ENCODE measurements at regions not wholly inside any gene's neighbourhood (a gene's known extent, or its start where the extent isn't known, plus 50 kb on each side); places are given as distances from the start of the nearest gene placed in this dataset.

GRCh38 chr16:50861970-50862411 lies 120.1 kb downstream of the CYLD start:
- peaks cover 7% of the 10 kb centered on the region for H3K27me3 Mint-ChIP-seq
- H3K36me3 Mint-ChIP-seq (ENCODE audit: low read depth) = no peaks in the 10 kb centered on the region
- intact Hi-C loops (cut with DNase I, micrococcal nuclease) = no loop called here
- Histone ChIP-seq H3K9me3 (ENCODE audit: control insufficient read depth in 1 of 2, insufficient read depth in 1 of 2, low read length in 2 of 2) (peaks cover 0 to 5% of the 10 kb centered on the region in 2 experiments), H3K4me1 (ENCODE audit: insufficient read depth, low read length) (no peaks in the 10 kb centered on the region), H3K27ac (ENCODE audit: low read depth in 1 of 2, low read length in 2 of 2) (no peak overlapping the region), H3K4me3 (ENCODE audit: low read length) (no peak overlapping the region), H3K27me3 (ENCODE audit: control insufficient read depth in 1 of 2, insufficient read depth in 2 of 2, low read length in 2 of 2) (peaks cover 0 to 5% of the 10 kb centered on the region in 2 experiments), H3K36me3 (ENCODE audit: insufficient read depth, low read length) (no peaks in the 10 kb centered on the region)
- DNase-seq (no peak), ATAC-seq (ENCODE audit: poor library complexity) (no peak)
- no peak overlapping the region for H3K4me3 Mint-ChIP-seq
- no peaks in the 10 kb centered on the region for H3K9me3 Mint-ChIP-seq
- no peaks in the 10 kb centered on the region for H3K4me1 Mint-ChIP-seq (ENCODE audit: low read depth)
- no peak for TF ChIP-seq CTCF (IDR thresholded peaks at IDR 0.05)
- H3K27ac Mint-ChIP-seq = no peak overlapping the region
- ChIA-PET CTCF (no interaction called here), POLR2A (no interaction called here)

GRCh38 chr16:50861451-50861850 lies 119.6 kb downstream of the CYLD start:
- H3K4me1 ChIP-seq (ENCODE audit: insufficient read depth, low read length) = no peaks in the 10 kb centered on the region
- no peak overlapping the region for H3K4me3 Mint-ChIP-seq
- CTCF ChIA-PET = no interaction called here
- peaks cover 0 to 5% of the 10 kb centered on the region in 2 experiments for H3K9me3 ChIP-seq (ENCODE audit: control insufficient read depth in 1 of 2, insufficient read depth in 1 of 2, low read length in 2 of 2)
- H3K27me3 ChIP-seq (ENCODE audit: control insufficient read depth in 1 of 2, insufficient read depth in 2 of 2, low read length in 2 of 2) = peaks cover 0 to 7% of the 10 kb centered on the region in 2 experiments
- H3K36me3 ChIP-seq (ENCODE audit: insufficient read depth, low read length) = no peaks in the 10 kb centered on the region
- no peak overlapping the region for H3K27ac Mint-ChIP-seq
- no peak overlapping the region for H3K27ac ChIP-seq (ENCODE audit: low read depth in 1 of 2, low read length in 2 of 2)
- no peaks in the 10 kb centered on the region for H3K36me3 Mint-ChIP-seq (ENCODE audit: low read depth)
- DNase-seq (no peak), ATAC-seq (ENCODE audit: poor library complexity) (no peak)
- H3K27me3 Mint-ChIP-seq = peaks cover 7% of the 10 kb centered on the region
- intact Hi-C loops (cut with DNase I, micrococcal nuclease) = no loop called here
- H3K4me1 Mint-ChIP-seq (ENCODE audit: low read depth) = no peaks in the 10 kb centered on the region
- H3K9me3 Mint-ChIP-seq = no peaks in the 10 kb centered on the region
- no peak for TF ChIP-seq CTCF (IDR thresholded peaks at IDR 0.05)
- no peak overlapping the region for H3K4me3 ChIP-seq (ENCODE audit: low read length)
- POLR2A ChIA-PET = no interaction called here

GRCh38 chr16:50859628-50860360 lies 117.9 kb downstream of the CYLD start:
- Histone ChIP-seq H3K27me3 (ENCODE audit: control insufficient read depth in 1 of 2, insufficient read depth in 2 of 2, low read length in 2 of 2) (peaks cover 0 to 7% of the 10 kb centered on the region in 2 experiments), H3K4me3 (ENCODE audit: low read length) (no peak overlapping the region), H3K4me1 (ENCODE audit: insufficient read depth, low read length) (no peaks in the 10 kb centered on the region), H3K9me3 (ENCODE audit: control insufficient read depth in 1 of 2, insufficient read depth in 1 of 2, low read length in 2 of 2) (peaks cover 0 to 5% of the 10 kb centered on the region in 2 experiments), H3K36me3 (ENCODE audit: insufficient read depth, low read length) (no peaks in the 10 kb centered on the region), H3K27ac (ENCODE audit: low read depth in 1 of 2, low read length in 2 of 2) (no peak overlapping the region)
- no peak for ATAC-seq (ENCODE audit: poor library complexity)
- H3K4me1 Mint-ChIP-seq (ENCODE audit: low read depth) = no peaks in the 10 kb centered on the region
- H3K27ac Mint-ChIP-seq = no peak overlapping the region
- no peak for TF ChIP-seq CTCF (IDR thresholded peaks at IDR 0.05)
- DNase-seq = no peak
- ChIA-PET POLR2A (interaction anchor here (0.6 kb wide), 1 partner anchor 33 kb away, joined by 3 read pairs; no protein-coding TSS in a partner anchor), CTCF (no interaction called here)
- intact Hi-C loops (cut with DNase I, micrococcal nuclease) = no loop called here
- no peaks in the 10 kb centered on the region for H3K9me3 Mint-ChIP-seq
- no peaks in the 10 kb centered on the region for H3K36me3 Mint-ChIP-seq (ENCODE audit: low read depth)
- H3K4me3 Mint-ChIP-seq = no peak overlapping the region
- peaks cover 15% of the 10 kb centered on the region for H3K27me3 Mint-ChIP-seq
